Tibial artery (tissue), 4 donors: ENCODE measurements at regions not wholly inside any gene's neighbourhood (a gene's known extent, or its start where the extent isn't known, plus 50 kb on each side); places are given as distances from the start of the nearest gene placed in this dataset.

Experiments
- DNase-seq, 2 donors: peaks; one replicate each; pipeline ENCODE4 v3.0.0-alpha.2; 2019
- H3K27ac ChIP-seq, 2 donors: fragments of 200-600 bp; sonication (generic) in 1 of 2; 1 replicate in 1 of 2; 2 replicates in 1 of 2; pipeline ENCODE4 v1.5.1; 2018 to 2019; ENCODE audit warnings: mild to moderate bottlenecking in 1 of 2
- H3K27me3 ChIP-seq, 2 donors: fragments of 200-600 bp; sonication (generic) in 1 of 2; one replicate each; pipeline versions ENCODE4 v1.5.1 to v1.6.0; 2016 to 2019
- H3K36me3 ChIP-seq, 3 donors: fragments of 200-600 bp; sonication (generic) in 2 of 3; one replicate each; pipeline ENCODE4 v1.5.1; 2016 to 2019; ENCODE audit warnings: mild to moderate bottlenecking in 2 of 3
- H3K4me1 ChIP-seq, 4 donors: fragments of 200-600 bp; sonication (generic) in 2 of 4; 1 replicate in 3 of 4; 2 replicates in 1 of 4; pipeline ENCODE4 v1.5.1; 2016 to 2019
- H3K4me3 ChIP-seq, 2 donors: fragments of 200-600 bp; sonication (generic) in 1 of 2; 1 replicate in 1 of 2; 2 replicates in 1 of 2; pipeline ENCODE4 v1.5.1; 2018 to 2019; ENCODE audit warnings: mild to moderate bottlenecking in 2 of 2
- H3K9me3 ChIP-seq, 3 donors: fragments of 200-600 bp; sonication (generic) in 1 of 3; one replicate each; pipeline ENCODE4 v1.5.1; 2016 to 2019
- intact Hi-C: fragments of 100-400 bp; cut with DNase I; formaldehyde crosslinking; loops from one replicate; pipeline ENCODE4 v1.15.0; 2023; ENCODE audit warnings: low total_unique reads
- TF ChIP-seq, protein P1 (sequence below), 2 experiments: fragments of 200-600 bp in 1 of 2; fragments of 450-650 bp in 1 of 2; IDR thresholded peaks; one replicate each; pipeline ENCODE4 v1.5.1; 2017 to 2019; ENCODE audit warnings: antibody characterized with exemption in 2 of 2, mild to moderate bottlenecking in 1 of 2, moderate library complexity in 1 of 2

DNA sequence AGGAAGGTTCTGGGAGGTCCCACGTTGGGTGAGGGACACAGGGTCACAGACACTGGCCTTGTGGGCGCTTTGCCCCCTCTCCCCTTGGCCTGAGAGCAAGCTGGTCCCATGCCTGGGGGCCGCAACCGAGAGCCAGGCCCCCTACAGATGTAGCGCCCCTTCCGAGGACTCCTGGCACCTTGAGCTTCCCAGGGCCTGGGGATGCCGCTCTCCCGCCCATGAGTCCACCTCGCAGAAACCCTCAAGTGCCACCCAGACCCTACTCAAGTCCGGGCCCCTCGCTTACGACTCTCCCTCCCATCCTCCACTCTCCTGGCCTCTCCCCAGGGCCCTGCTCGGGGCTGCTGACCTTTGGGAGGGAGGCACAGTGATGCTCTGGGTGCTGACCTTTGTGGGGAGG is 204.0 kb downstream of the BRD1 start:
- TF ChIP-seq, protein P1, sequence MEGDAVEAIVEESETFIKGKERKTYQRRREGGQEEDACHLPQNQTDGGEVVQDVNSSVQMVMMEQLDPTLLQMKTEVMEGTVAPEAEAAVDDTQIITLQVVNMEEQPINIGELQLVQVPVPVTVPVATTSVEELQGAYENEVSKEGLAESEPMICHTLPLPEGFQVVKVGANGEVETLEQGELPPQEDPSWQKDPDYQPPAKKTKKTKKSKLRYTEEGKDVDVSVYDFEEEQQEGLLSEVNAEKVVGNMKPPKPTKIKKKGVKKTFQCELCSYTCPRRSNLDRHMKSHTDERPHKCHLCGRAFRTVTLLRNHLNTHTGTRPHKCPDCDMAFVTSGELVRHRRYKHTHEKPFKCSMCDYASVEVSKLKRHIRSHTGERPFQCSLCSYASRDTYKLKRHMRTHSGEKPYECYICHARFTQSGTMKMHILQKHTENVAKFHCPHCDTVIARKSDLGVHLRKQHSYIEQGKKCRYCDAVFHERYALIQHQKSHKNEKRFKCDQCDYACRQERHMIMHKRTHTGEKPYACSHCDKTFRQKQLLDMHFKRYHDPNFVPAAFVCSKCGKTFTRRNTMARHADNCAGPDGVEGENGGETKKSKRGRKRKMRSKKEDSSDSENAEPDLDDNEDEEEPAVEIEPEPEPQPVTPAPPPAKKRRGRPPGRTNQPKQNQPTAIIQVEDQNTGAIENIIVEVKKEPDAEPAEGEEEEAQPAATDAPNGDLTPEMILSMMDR (IDR thresholded peaks at IDR 0.05) = no peak
- DNase-seq = no peak
- H3K27ac ChIP-seq = no peak overlapping the region
- intact Hi-C loops = no loop called here
- H3K27me3 ChIP-seq = peaks cover 0 to 48% of the 10 kb centered on the region in 2 donors
- H3K36me3 ChIP-seq = no peaks in the 10 kb centered on the region
- H3K4me1 ChIP-seq = no peaks in the 10 kb centered on the region
- no peak overlapping the region for H3K4me3 ChIP-seq
- no peaks in the 10 kb centered on the region for H3K9me3 ChIP-seq

DNA sequence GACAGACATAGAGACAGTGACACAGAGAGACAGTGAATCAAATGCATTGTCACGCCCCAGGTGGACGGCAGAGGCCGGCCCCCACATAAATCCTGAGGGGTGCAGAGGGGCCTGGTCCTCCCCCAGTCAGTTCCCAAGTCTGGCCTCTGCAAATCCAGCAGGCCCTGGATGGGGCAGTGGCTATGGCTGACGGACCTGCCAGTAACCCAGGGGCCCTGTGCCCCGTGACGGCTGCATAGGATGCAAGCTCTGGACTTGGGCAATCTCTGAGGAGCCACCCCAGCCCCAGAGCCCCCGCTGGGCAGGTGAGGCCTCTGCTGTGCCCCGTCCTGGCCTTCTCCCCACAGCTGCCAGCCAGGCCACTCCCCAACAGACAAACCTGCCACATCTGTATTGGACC is 204.5 kb downstream of the BRD1 start:
- Histone ChIP-seq H3K9me3 (no peaks in the 10 kb centered on the region), H3K4me1 (no peaks in the 10 kb centered on the region), H3K4me3 (no peak overlapping the region), H3K27me3 (peaks cover 0 to 50% of the 10 kb centered on the region in 2 donors), H3K36me3 (no peaks in the 10 kb centered on the region), H3K27ac (no peak overlapping the region)
- TF ChIP-seq, protein P1 (IDR thresholded peaks at IDR 0.05) = no peak
- no peak for DNase-seq
- intact Hi-C loops = no loop called here

DNA sequence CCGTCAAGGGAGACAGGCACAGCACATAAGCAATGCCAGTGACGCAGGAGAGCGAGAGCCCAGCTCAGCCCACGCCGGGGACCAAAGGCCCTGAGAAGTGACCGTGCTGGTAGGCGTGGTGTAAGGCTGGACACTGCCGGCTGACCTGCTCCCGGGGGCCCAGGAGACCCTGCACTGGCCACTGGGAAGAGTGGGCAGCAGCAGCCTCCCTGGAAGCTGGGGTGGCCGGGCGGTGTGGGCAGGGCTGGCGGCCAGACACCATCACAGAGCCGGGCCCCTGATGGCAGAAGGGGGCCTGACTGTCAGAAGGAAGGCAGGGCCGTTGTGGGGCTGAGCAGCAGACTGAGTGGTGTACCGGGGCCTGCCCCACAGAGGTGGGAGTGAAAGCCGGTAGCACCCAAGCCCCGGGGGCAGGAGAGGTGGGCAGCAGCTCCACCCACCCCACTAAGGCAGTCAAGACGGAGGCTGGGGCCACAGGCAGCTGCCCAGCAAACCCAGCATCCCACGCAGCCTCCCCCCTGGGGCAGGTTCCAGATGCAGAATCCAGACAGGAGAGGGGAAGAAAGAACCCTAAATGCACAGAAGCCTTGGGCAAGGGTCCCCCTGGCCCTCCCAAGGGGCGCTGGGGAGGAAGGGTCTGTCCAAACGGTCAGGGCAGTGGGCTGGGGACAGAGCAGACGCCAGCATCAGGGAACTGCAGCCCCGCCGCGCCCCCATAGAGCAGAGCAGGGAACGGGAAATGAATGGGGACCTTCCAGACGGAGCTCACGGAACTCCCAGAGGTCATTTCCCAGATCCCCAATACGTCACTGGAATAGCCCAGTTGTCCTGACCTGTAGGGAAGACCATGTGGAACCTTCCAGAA is 205.2 kb downstream of the BRD1 start:
- Histone ChIP-seq H3K9me3 (no peaks in the 10 kb centered on the region), H3K4me1 (no peaks in the 10 kb centered on the region), H3K36me3 (no peaks in the 10 kb centered on the region), H3K27ac (no peak overlapping the region), H3K4me3 (no peak overlapping the region), H3K27me3 (peaks cover 0 to 47% of the 10 kb centered on the region in 2 donors)
- TF ChIP-seq, protein P1 (IDR thresholded peaks at IDR 0.05) = no peak
- peak in 1 of 2 donors; percentile 62 for DNase-seq
- intact Hi-C loops = no loop called here

DNA sequence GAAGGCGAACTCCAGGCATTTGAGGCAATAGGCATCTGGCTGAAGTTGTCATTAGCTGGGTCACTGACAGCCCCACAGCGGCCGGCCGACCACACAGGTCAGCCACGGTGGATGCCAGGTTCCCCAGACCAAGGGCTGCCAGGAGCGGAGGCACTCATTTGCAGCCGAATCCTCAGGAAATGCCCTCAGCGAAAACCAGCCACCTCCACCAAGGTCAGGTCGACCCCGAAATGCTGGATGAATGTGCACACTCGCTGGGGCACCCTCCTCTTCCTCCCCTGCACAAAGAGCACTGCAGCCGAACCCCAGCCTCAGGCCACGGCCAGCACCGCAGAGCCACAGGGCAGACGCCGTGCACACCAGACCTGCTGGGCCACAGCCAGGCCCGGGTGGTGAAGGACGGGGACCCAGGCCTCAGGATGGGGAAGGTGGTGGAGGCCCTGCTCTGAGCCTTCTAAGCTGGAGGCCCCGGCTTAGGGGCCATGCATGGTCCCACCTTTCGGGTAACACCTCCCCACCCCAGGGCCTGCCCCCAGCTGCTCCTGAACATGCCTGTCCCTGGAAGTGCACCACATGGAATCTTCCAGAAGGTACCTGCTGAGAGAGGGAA is 206.0 kb downstream of the BRD1 start:
- H3K4me3 ChIP-seq = no peak overlapping the region
- no peaks in the 10 kb centered on the region for H3K9me3 ChIP-seq
- peaks cover 0 to 43% of the 10 kb centered on the region in 2 donors for H3K27me3 ChIP-seq
- no peaks in the 10 kb centered on the region for H3K4me1 ChIP-seq
- intact Hi-C loops = no loop called here
- DNase-seq = peak in 1 of 2 donors; percentile 56
- no peaks in the 10 kb centered on the region for H3K36me3 ChIP-seq
- H3K27ac ChIP-seq = no peak overlapping the region
- TF ChIP-seq, protein P1 (IDR thresholded peaks at IDR 0.05) = no peak

DNA sequence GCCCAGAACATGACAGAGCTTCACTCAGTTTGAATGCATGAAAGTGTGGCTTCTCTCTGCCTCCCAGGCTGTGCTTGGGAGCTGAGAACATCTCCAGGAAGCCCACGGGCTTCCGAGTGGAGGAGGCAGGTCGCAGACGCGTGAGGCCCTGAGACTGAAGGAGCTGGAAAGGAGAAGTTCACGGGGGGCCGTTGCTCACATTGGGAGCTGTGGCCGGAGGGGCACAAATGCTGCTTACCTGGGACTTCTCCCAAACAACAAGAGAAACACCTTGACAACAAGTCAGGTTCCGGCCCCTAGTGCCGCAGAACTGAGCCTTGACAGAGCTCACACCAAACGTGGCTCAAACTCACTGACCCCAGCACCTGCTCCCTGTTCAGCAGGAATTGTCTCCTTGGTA is 207.0 kb downstream of the BRD1 start:
- H3K36me3 ChIP-seq = no peaks in the 10 kb centered on the region
- peaks cover 0 to 37% of the 10 kb centered on the region in 2 donors for H3K27me3 ChIP-seq
- intact Hi-C loops = no loop called here
- TF ChIP-seq, protein P1 (IDR thresholded peaks at IDR 0.05) = no peak
- H3K9me3 ChIP-seq = no peaks in the 10 kb centered on the region
- no peak overlapping the region for H3K27ac ChIP-seq
- no peak overlapping the region for H3K4me3 ChIP-seq
- DNase-seq = peak in 1 of 2 donors; percentile 21
- no peaks in the 10 kb centered on the region for H3K4me1 ChIP-seq
